PC-3 (cell line): ENCODE measurements at regions not wholly inside any gene's neighbourhood (a gene's known extent, or its start where the extent isn't known, plus 50 kb on each side); places are given as distances from the start of the nearest gene placed in this dataset.

ENCODE experiments used
- EZH2 ChIP-seq: fragments of 300-600 bp; sonication (generic); IDR thresholded peaks from one replicate; pipeline ENCODE4 v1.6.1; 2017; ENCODE audit warnings: antibody characterized with exemption, mild to moderate bottlenecking, low read length; ENCODE audit not compliant: unreplicated experiment
- EZH2phosphoT487 ChIP-seq: fragments of 300-600 bp; sonication (generic); IDR thresholded peaks from 2 replicates; pipeline ENCODE4 v1.6.1; 2018; ENCODE audit warnings: mild to moderate bottlenecking, antibody characterized with exemption, low read length, borderline replicate concordance
- TF ChIP-seq, protein P1 (sequence below): fragments of 300-600 bp; sonication (generic); conservative IDR thresholded peaks from 2 replicates; pipeline ENCODE4 v1.5.1; 2017; ENCODE audit warnings: antibody characterized with exemption, low read depth, mild to moderate bottlenecking, low read length

DNA sequence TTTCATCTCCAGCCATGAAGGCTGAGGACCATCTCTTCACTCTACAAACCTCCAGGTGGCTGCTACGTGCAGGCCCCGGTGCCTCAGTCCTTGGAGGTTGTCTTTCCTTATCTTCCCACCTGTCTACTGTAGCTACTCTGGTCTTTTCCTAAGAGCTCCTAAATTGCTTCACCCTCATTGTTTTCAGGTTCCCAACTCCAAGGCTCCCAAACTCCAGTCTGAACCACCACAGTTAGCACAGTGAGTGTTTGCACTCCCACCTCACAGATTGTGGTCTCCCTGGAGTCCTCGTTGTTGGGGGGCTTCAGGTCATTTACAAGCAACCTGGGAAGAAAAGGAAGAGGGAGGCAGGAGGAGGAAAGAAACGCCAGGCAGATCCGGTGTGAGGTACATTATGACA lies 85.3 kb downstream of the NSUN2 start:
- TF ChIP-seq, protein P1, sequence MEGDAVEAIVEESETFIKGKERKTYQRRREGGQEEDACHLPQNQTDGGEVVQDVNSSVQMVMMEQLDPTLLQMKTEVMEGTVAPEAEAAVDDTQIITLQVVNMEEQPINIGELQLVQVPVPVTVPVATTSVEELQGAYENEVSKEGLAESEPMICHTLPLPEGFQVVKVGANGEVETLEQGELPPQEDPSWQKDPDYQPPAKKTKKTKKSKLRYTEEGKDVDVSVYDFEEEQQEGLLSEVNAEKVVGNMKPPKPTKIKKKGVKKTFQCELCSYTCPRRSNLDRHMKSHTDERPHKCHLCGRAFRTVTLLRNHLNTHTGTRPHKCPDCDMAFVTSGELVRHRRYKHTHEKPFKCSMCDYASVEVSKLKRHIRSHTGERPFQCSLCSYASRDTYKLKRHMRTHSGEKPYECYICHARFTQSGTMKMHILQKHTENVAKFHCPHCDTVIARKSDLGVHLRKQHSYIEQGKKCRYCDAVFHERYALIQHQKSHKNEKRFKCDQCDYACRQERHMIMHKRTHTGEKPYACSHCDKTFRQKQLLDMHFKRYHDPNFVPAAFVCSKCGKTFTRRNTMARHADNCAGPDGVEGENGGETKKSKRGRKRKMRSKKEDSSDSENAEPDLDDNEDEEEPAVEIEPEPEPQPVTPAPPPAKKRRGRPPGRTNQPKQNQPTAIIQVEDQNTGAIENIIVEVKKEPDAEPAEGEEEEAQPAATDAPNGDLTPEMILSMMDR = no peak
- TF ChIP-seq EZH2phosphoT487 = no peak
- no peak for TF ChIP-seq EZH2
